NCI-H1092 treated with DMSO at 0.1 percent for 48 hours (cell line): ENCODE measurements at regions not wholly inside any gene's neighbourhood (a gene's known extent, or its start where the extent isn't known, plus 50 kb on each side); places are given as distances from the start of the nearest gene placed in this dataset.

ENCODE experiments used
- DNase-seq: peaks from one replicate; lab custom pipeline; 2025; lab: John Stamatoyannopoulos, UW

DNA sequence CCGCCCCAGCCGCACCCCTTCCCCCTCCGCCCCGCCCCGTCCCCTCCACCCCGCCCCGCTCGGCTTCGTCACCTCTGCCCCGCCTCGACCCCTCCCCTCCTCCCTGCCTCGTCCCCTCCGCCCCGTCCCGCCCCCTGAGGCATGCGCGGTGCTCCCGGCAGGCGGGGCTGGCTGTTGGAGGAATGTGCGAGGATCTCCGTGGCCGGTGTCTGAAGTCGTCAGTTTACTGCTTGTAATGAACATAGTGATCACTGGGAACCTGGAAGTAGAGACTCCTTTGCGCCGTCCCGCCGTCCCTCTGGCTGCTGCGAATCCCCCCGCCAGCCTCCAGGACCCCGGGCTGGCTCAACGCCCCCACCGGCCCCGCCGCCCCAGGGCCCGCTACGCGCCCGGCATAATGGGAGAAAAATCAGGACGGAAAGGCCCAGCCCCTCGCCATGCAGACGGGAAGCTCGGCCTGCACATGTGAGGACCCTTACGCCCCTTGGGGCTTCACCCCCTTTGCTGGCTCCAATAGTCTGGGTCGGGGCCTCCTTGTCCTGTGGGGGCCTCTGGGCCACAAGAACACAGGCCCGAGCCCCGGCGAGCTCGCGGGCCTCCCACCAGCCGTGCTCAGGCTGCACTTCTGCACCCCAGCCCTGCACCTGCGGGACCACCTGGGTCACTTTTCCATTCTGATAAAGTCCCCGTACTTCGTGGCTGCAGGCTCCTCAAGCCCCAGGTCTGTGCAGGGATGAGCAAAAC, 743.1 kb downstream of the KCNJ18 start:
- no peak for DNase-seq

DNA sequence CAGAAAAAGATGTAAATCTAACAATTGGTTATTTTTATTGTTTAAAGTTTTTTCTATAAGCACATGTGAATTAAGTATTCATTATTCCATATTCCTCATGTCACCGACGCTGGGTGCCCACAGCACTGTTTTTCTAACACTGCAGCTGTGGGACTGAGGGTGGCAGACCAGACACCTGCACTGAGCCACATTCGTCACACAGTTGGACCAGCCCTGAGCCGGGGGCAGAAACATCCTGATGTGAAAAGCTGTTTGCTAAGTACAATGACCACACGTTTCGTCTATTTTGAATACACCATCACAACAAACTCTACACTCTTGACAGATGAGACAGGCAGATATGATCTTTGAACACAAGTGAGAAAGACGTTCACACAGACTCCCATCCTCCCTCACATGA, 749.5 kb downstream of the KCNJ18 start:
- DNase-seq: no peak

- DNase-seq: no peak
Measured at GRCh38 chr17:22443061-22443460, 750.7 kb downstream of the KCNJ18 start.

- no peak for DNase-seq
Measured at GRCh38 chr17:22453181-22453580, 760.9 kb downstream of the KCNJ18 start.

GRCh38 chr17:22454070-22454999, 762.0 kb downstream of the KCNJ18 start:
- no peak for DNase-seq

DNA sequence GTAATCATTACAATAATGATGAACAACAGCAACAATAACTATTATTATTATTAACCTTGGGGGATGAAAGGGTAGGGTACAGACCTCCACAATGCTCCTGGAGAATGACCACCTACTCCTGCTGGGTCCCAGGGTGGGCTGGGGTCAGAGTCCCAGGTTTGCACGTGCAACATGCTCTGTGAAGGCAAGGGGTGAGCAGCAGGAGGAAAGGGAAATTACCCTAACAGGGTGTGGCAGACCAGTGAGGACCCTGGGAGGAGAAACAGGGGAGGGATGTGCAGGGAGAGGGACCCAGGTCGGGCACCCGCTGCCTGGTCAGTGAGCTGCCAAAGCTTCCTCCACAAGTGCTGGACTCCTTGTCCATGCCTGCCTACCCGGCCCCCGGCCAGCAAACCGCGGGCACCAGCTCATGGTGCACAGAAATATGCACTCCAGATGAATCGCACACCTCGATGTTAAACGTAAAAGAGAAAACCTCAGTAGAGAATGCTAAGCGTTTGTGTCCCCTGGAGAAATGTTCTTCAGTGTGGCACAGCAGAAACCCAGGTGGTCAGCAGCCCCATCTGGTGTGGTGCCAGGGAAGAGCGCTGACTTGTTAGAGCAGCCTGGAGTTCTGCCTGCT, 767.1 kb downstream of the KCNJ18 start:
- no peak for DNase-seq

DNA sequence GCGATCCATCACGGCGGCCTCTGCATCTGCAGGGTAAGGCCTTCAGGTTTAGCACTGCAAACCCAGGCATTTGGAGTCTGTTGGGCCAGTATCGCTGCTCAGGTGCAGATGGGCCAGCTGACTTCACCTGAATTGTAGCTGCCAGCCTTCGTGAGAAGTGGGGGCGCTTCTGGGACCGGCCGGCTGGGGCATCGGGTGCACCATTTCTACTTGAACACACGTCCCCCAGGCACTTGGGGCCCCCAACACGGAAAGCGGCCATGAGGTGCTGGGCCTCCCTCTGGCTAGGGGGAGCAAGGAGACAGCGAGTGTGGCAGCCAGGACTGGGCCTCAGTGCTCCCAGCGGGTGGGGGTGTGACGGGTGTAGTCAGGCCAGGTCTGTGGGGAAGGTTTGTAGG, 767.6 kb downstream of the KCNJ18 start:
- no peak for DNase-seq

- DNase-seq: no peak
Measured at GRCh38 chr17:22460461-22461063, 768.2 kb downstream of the KCNJ18 start.

- no peak for DNase-seq
Measured at GRCh38 chr17:22461460-22462145, 769.3 kb downstream of the KCNJ18 start.

DNA sequence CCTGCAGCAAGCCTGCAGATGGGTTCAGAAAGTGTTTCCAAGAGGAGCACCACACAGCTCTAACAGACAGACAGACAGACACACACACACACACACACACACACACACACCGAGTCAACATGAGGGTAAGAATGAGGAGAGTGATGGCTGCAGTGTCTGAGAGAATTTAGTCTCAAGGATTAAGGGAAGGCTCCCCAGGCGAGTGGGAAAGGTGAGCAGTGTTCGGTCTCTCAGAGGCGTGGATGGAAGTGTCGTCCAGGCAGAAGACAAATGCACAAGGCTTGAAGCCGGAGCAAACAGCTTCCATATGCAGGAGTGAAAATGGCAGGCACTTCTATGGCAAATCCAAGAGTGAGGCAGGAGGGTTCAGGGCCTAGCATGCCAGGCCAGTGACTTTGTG, 770.1 kb downstream of the KCNJ18 start:
- DNase-seq: no peak

GRCh38 chr17:22463110-22463850, 771.0 kb downstream of the KCNJ18 start:
- no peak for DNase-seq

DNA sequence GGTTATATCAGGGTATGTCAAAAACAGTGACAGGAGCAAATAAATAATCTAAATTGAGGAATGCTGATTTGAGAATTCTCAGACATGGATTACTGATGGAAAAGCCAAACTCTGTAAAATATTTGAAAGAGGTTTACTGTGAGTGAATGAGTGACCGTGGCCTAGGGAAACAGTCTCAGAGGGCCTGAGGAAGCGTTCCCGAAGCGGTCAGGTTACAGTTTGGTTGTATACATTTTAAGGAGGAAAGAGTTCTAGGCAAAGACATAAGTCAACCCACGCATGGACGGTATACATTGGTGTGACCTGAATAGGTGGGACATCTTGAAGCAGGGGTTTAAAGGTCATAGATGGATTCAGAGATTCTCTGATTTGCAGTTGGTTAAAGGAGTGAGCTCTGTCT, 771.7 kb downstream of the KCNJ18 start:
- DNase-seq: no peak

- no peak for DNase-seq
Measured at GRCh38 chr17:22467720-22468119, 775.4 kb downstream of the KCNJ18 start.

GRCh38 chr17:22469101-22469880, 777.0 kb downstream of the KCNJ18 start:
- no peak for DNase-seq

- no peak for DNase-seq
Measured at GRCh38 chr17:22469941-22470340, 777.6 kb downstream of the KCNJ18 start.

DNA sequence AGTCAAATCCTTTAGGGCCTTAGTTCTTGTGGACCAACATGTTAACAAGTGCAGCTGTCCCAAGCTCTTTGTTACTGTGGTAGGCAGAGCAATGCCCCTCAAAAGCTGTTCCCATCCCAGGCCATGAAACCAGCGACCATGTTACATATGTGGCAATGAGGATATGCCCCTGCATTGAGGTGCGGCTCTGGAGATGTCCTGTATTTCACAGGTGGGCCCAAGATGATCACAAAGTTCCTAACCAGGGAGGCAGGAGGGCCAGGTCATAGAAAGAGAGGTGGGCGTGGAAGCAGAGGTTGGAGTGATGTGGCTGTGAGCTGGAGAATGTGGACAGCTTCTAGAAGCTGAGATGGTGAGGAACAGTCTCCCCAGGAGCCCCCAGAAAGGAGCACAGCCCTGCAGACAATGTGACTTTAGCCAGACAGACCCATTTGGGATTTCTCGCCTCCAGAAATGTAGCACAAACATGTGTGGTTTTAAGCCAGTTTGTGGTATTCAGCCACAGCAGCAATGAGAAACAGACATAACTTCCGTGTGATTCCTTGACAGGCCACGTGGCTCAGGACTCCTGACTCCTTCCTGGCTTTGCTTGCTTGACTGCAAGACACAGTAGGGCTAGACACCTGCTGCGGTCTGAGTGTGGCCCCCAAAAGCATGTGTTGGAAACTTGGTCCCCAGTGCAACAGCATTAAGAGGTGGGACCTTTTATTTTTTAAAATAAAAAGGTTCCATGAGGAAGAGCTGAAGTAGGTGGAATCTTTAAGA, 778.3 kb downstream of the KCNJ18 start:
- DNase-seq: no peak

GRCh38 chr17:22484826-22485225, 792.5 kb downstream of the KCNJ18 start:
- no peak for DNase-seq

- no peak for DNase-seq
Measured at GRCh38 chr17:22490399-22490798, 798.1 kb downstream of the KCNJ18 start.

- no peak for DNase-seq
Measured at GRCh38 chr17:22492331-22492730, 800.0 kb downstream of the KCNJ18 start.
